ENCODE measurements at regions not wholly inside any gene's neighbourhood (a gene's known extent, or its start where the extent isn't known, plus 50 kb on each side); places are given as distances from the start of the nearest gene placed in this dataset.
"Not testable (repeated sequence)": the region's sequence is repeated elsewhere in the genome, so short reads cannot be mapped to it uniquely, and the experiment has no call there.

- no peak for DNase-seq (ENCODE audit: low spot score)
Observed at GRCh38 chr20:19114410-19114809, 98.0 kb upstream of the SLC24A3 start.

- DNase-seq (ENCODE audit: low spot score): no peak
Observed at GRCh38 chr20:19115581-19115980, 96.9 kb upstream of the SLC24A3 start.

- no peak for DNase-seq (ENCODE audit: low spot score)
Observed at GRCh38 chr20:19120011-19120410, 92.4 kb upstream of the SLC24A3 start.

GRCh38 chr20:19120569-19120968, 91.9 kb upstream of the SLC24A3 start:
- no peak for DNase-seq (ENCODE audit: low spot score)

- DNase-seq (ENCODE audit: low spot score): no peak
Observed at GRCh38 chr20:19121463-19121862, 91.0 kb upstream of the SLC24A3 start.

GRCh38 chr20:19121916-19122315, 90.5 kb upstream of the SLC24A3 start:
- DNase-seq (ENCODE audit: low spot score): no peak

GRCh38 chr20:19122395-19122794, 90.0 kb upstream of the SLC24A3 start:
- no peak for DNase-seq (ENCODE audit: low spot score)

- no peak for DNase-seq (ENCODE audit: low spot score)
Observed at GRCh38 chr20:19125508-19125907, 86.9 kb upstream of the SLC24A3 start.

GRCh38 chr20:19129306-19129705, 83.1 kb upstream of the SLC24A3 start:
- DNase-seq (ENCODE audit: low spot score): no peak

GRCh38 chr20:19129976-19130612, 82.3 kb upstream of the SLC24A3 start:
- peak; percentile 6 for DNase-seq (ENCODE audit: low spot score)

- DNase-seq (ENCODE audit: low spot score): no peak
Observed at GRCh38 chr20:19130613-19130984, 81.8 kb upstream of the SLC24A3 start.

GRCh38 chr20:19137641-19138040, 74.8 kb upstream of the SLC24A3 start:
- no peak for DNase-seq (ENCODE audit: low spot score)

GRCh38 chr20:19138758-19139157, 73.7 kb upstream of the SLC24A3 start:
- DNase-seq (ENCODE audit: low spot score): no peak

GRCh38 chr20:19139584-19139983, 72.9 kb upstream of the SLC24A3 start:
- DNase-seq (ENCODE audit: low spot score): not testable (repeated sequence)

- DNase-seq (ENCODE audit: low spot score): peak; percentile 20
Observed at GRCh38 chr20:19141998-19142397, 70.4 kb upstream of the SLC24A3 start.

- no peak for DNase-seq (ENCODE audit: low spot score)
Observed at GRCh38 chr20:19143890-19144289, 68.6 kb upstream of the SLC24A3 start.

GRCh38 chr20:19161336-19161735, 51.1 kb upstream of the SLC24A3 start:
- no peak for DNase-seq (ENCODE audit: low spot score)
